Hindlimb muscle (tissue), 1 donor: ENCODE measurements at regions not wholly inside any gene's neighbourhood (a gene's known extent, or its start where the extent isn't known, plus 50 kb on each side); places are given as distances from the start of the nearest gene placed in this dataset.

Experiments used
- DNase-seq: peaks from one replicate; pipeline ENCODE4 v3.0.0-alpha.2; 2013

- no peak for DNase-seq
Observed at GRCh38 chr3:70899816-70900215, 587.4 kb upstream of the MDFIC2 start.

GRCh38 chr3:70890020-70890394 is 577.6 kb upstream of the MDFIC2 start:
- DNase-seq: no peak

GRCh38 chr3:70889162-70890019 is 577.0 kb upstream of the MDFIC2 start:
- no peak for DNase-seq

GRCh38 chr3:70885636-70886035 is 573.2 kb upstream of the MDFIC2 start:
- no peak for DNase-seq

GRCh38 chr3:70882104-70882503 is 569.7 kb upstream of the MDFIC2 start:
- DNase-seq: no peak

- no peak for DNase-seq
Observed at GRCh38 chr3:70880421-70880820, 568.0 kb upstream of the MDFIC2 start.

- DNase-seq: no peak
Observed at GRCh38 chr3:70876154-70876553, 563.7 kb upstream of the MDFIC2 start.

GRCh38 chr3:70874196-70874595 is 561.8 kb upstream of the MDFIC2 start:
- no peak for DNase-seq

- no peak for DNase-seq
Observed at GRCh38 chr3:70873686-70874085, 561.2 kb upstream of the MDFIC2 start.

- no peak for DNase-seq
Observed at GRCh38 chr3:70871909-70872656, 559.6 kb upstream of the MDFIC2 start.

GRCh38 chr3:70870576-70870975 is 558.1 kb upstream of the MDFIC2 start:
- no peak for DNase-seq

GRCh38 chr3:70868561-70868960 is 556.1 kb upstream of the MDFIC2 start:
- no peak for DNase-seq

- DNase-seq: no peak
Observed at GRCh38 chr3:70863049-70863448, 550.6 kb upstream of the MDFIC2 start.

- no peak for DNase-seq
Observed at GRCh38 chr3:70861855-70862254, 549.4 kb upstream of the MDFIC2 start.

GRCh38 chr3:70861234-70861633 is 548.8 kb upstream of the MDFIC2 start:
- DNase-seq: no peak

- no peak for DNase-seq
Observed at GRCh38 chr3:70857916-70858315, 545.5 kb upstream of the MDFIC2 start.

GRCh38 chr3:70856414-70857162 is 544.1 kb upstream of the MDFIC2 start:
- no peak for DNase-seq

GRCh38 chr3:70855149-70855548 is 542.7 kb upstream of the MDFIC2 start:
- DNase-seq: no peak

GRCh38 chr3:70854108-70854507 is 541.7 kb upstream of the MDFIC2 start:
- DNase-seq: no peak

- no peak for DNase-seq
Observed at GRCh38 chr3:70853161-70853944, 540.9 kb upstream of the MDFIC2 start.

- DNase-seq: peak; percentile 56
Observed at GRCh38 chr3:70849911-70850699, 537.7 kb upstream of the MDFIC2 start.
